Esophagus squamous epithelium (tissue), 5 donors: ENCODE measurements at regions not wholly inside any gene's neighbourhood (a gene's known extent, or its start where the extent isn't known, plus 50 kb on each side); places are given as distances from the start of the nearest gene placed in this dataset.

Experiments used
- DNase-seq: peaks from one replicate; lab custom pipeline; 2025; lab: John Stamatoyannopoulos, UW
- H3K27ac ChIP-seq, 4 donors: fragments of 200-600 bp; sonication (generic); one replicate each; pipeline ENCODE4 v1.5.1; 2016 to 2019; ENCODE audit warnings: mild to moderate bottlenecking in 1 of 4
- H3K27me3 ChIP-seq, 4 donors: fragments of 200-600 bp; sonication (generic); 1 replicate in 3 of 4; 2 replicates in 1 of 4; pipeline versions ENCODE4 v1.5.1 to v1.6.0; 2017 to 2021; ENCODE audit warnings: antibody characterized with exemption in 1 of 4
- H3K36me3 ChIP-seq, 3 donors: fragments of 200-600 bp; sonication (generic); one replicate each; pipeline ENCODE4 v1.5.1; 2016 to 2019
- H3K4me1 ChIP-seq, 3 donors: fragments of 200-600 bp; sonication (generic); one replicate each; pipeline ENCODE4 v1.5.1; 2017 to 2019
- H3K4me3 ChIP-seq, 4 donors: fragments of 200-600 bp; sonication (generic); 1 replicate in 3 of 4; 2 replicates in 1 of 4; pipeline ENCODE4 v1.5.1; 2016 to 2019; ENCODE audit warnings: mild to moderate bottlenecking in 2 of 4, moderate library complexity in 1 of 4
- H3K9me3 ChIP-seq, 3 donors: fragments of 200-600 bp; sonication (generic); one replicate each; pipeline ENCODE4 v1.5.1; 2016 to 2019
- CTCF ChIP-seq, 6 experiments: fragments of 450-650 bp in 4 of 6; fragments of 200-600 bp in 2 of 6; sonication (generic) in 2 of 6; IDR thresholded peaks; one replicate each; pipeline ENCODE4 v1.5.1; 2016 to 2019; ENCODE audit warnings: antibody characterized with exemption in 6 of 6, mild to moderate bottlenecking in 4 of 6, moderate library complexity in 4 of 6
- POLR2A ChIP-seq, 4 donors: fragments of 450-650 bp; IDR thresholded peaks; one replicate each; pipeline ENCODE4 v1.6.1; 2017; ENCODE audit warnings: antibody characterized with exemption in 4 of 4, mild to moderate bottlenecking in 4 of 4, moderate library complexity in 3 of 4
- WGBS, 2 donors: methylation state at CpG; one replicate each; pipeline ENCODE4 v1.1.5; 2018; 5-methylcytosine and 5-hydroxymethylcytosine counted together
- intact Hi-C: fragments of 100-400 bp; cut with DNase I; formaldehyde crosslinking; loops from one replicate; pipeline ENCODE4 v1.15.0; 2022
- donor health status: DM: yes; HTN: yes; CAD: no.

GRCh38 chr22:44425694-44426045 lies 72.4 kb downstream of the RTL6 start:
- intact Hi-C loops = no loop called here
- DNase-seq = no peak
- Histone ChIP-seq H3K36me3 (no peaks in the 10 kb centered on the region), H3K27ac (no peak overlapping the region), H3K4me1 (no peaks in the 10 kb centered on the region), H3K9me3 (no peaks in the 10 kb centered on the region), H3K27me3 (peaks cover 0 to 76% (median 0%) of the 10 kb centered on the region in 4 donors), H3K4me3 (no peak overlapping the region)
- no peak for TF ChIP-seq CTCF (IDR thresholded peaks at IDR 0.05)
- TF ChIP-seq POLR2A (IDR thresholded peaks at IDR 0.05) = no peak
- WGBS, 2 donors = 69 to 84% methylated on average over 3 to 5 of the region's 5 CpGs

DNA sequence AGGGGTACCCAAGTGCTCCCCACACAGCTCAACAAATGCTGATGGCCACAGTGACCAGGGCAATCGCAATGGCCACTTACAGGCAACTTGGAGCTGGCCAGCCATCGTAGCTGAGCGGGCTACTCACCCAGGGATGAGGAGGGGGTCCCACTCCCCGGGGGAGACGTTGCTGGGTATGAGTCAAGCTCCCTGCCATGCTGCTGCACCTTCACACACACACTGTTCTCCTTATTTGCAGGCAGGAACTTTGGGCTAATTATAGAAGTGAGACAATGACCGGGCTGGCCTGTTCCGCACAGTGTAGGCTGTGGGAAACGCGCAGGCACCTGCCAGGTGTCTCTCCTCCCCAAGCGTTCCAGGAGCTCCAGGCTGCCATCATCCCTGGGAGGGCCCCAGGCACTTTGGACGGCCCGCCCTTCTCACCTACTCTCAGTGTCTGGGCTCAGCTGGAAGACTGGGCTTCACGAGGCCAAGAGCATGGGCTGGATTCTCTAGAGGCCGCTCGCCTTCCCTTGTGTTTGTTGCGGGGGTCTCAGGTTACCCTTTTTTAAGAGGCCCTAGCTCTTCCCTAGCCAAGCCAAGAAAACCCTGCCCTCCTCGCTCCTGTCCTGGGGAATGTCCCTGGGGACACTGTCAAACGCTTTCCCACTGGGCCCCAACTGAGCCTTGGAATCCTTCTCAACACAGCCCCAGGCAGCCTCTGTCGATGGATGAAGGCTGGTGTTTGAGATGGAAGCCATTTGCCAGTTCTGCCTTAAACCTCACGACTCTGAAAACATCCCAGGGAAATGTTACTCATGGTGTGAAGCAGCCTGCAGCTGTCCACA lies 73.0 kb downstream of the RTL6 start:
- WGBS, 2 donors = 25 to 65% methylated on average over 2 to 12 of the region's 20 CpGs
- Histone ChIP-seq H3K27me3 (peaks cover 0 to 77% (median 0%) of the 10 kb centered on the region in 4 donors), H3K27ac (no peak overlapping the region), H3K9me3 (peaks cover 0 to 3% (median 0%) of the 10 kb centered on the region in 3 donors), H3K4me1 (no peaks in the 10 kb centered on the region), H3K36me3 (no peaks in the 10 kb centered on the region), H3K4me3 (no peak overlapping the region)
- TF ChIP-seq CTCF (IDR thresholded peaks at IDR 0.05) = no peak
- no peak for TF ChIP-seq POLR2A (IDR thresholded peaks at IDR 0.05)
- intact Hi-C loops = no loop called here
- no peak for DNase-seq

- H3K4me1 ChIP-seq = no peaks in the 10 kb centered on the region
Observed at GRCh38 chr22:44424359-44424682, 73.7 kb downstream of the RTL6 start.

DNA sequence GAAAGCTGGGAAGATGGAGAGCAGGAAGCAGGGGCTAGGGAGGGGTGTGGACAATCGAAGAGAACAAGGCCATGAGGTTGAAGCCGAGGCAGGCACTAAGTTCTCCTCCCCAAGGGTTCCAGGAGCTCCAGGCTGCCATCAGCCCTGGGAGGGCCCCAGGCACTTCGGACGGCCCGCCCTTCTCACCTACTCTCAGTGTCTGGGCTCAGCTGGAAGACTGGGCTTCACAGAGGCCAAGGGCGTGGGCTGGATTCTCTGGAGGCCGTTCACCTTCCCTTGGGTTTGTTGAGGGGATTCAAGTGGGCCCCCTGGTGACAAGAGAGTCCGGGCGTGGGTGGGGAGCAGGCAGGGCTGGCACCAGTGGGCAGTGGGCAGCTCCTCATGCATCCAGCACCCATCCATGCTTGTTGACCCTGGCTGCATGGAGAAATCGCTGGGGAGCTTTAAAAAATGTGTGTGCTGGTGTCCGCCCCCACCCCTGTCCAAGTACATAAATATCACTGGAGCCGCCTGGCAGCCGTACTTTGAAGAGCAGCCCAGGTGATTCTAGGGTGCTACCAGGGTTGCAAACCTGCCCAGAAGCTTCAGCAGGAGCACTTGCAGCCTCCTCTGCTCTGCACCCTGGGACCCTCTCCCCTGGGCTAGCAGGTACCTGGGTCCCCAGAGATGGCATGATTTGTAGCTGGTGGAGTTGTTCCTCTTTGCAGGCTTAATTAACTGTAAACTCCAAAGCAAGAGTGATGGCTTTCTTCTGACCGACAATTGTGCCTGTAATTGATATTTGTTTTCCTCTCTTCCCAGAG lies 74.3 kb downstream of the RTL6 start:
- 88% methylated on average over 5 of the region's 14 CpGs for WGBS, 2 donors
- Histone ChIP-seq H3K36me3 (no peaks in the 10 kb centered on the region), H3K27me3 (peaks cover 0 to 82% (median 0%) of the 10 kb centered on the region in 4 donors), H3K4me3 (no peak overlapping the region), H3K9me3 (peaks cover 0 to 15% (median 0%) of the 10 kb centered on the region in 3 donors), H3K27ac (no peak overlapping the region), H3K4me1 (no peaks in the 10 kb centered on the region)
- no peak for DNase-seq
- intact Hi-C loops = no loop called here
- no peak for TF ChIP-seq CTCF (IDR thresholded peaks at IDR 0.05)
- no peak for TF ChIP-seq POLR2A (IDR thresholded peaks at IDR 0.05)

More at GRCh38 chr22:44424359-44424682, 73.7 kb downstream of the RTL6 start:
- Histone ChIP-seq H3K36me3 (no peaks in the 10 kb centered on the region), H3K9me3 (peaks cover 0 to 11% (median 0%) of the 10 kb centered on the region in 3 donors), H3K27ac (no peak overlapping the region), H3K4me3 (no peak overlapping the region), H3K27me3 (peaks cover 0 to 82% (median 0%) of the 10 kb centered on the region in 4 donors)
- intact Hi-C loops = no loop called here
- TF ChIP-seq POLR2A (IDR thresholded peaks at IDR 0.05) (no peak), CTCF (IDR thresholded peaks at IDR 0.05) (no peak)
- no peak for DNase-seq
- WGBS, 2 donors = 58 to 60% methylated on average over 1 to 2 of the region's 2 CpGs
